H9 (cell line): ENCODE measurements at regions not wholly inside any gene's neighbourhood (a gene's known extent, or its start where the extent isn't known, plus 50 kb on each side); places are given as distances from the start of the nearest gene placed in this dataset.

ENCODE experiments used
- DNase-seq: peaks from one replicate; pipeline ENCODE4 v3.0.0-alpha.2; 2017
- H2AFZ ChIP-seq: one replicate; pipeline ENCODE4 v1.6.1; 2013; ENCODE audit warnings: mild to moderate bottlenecking, low read length, control low read depth, moderate library complexity
- H2AK5ac ChIP-seq: 2 replicates; pipeline ENCODE4 v1.6.1; 2013; ENCODE audit warnings: low read length, control low read depth, mixed read lengths; ENCODE audit not compliant: insufficient read length
- H2BK120ac ChIP-seq: one replicate; pipeline ENCODE4 v1.6.1; 2013; ENCODE audit warnings: low read depth, mild to moderate bottlenecking, low read length, control low read depth, inconsistent platforms; ENCODE audit not compliant: poor library complexity, severe bottlenecking
- H2BK12ac ChIP-seq: 2 replicates; pipeline ENCODE4 v1.6.1; 2013; ENCODE audit warnings: low read length, control low read depth, mixed read lengths, low read depth; ENCODE audit not compliant: insufficient read length
- H2BK15ac ChIP-seq: 2 replicates; pipeline ENCODE4 v1.6.1; 2013; ENCODE audit warnings: low read depth, low read length, control low read depth
- H2BK20ac ChIP-seq: one replicate; pipeline ENCODE4 v1.6.1; 2013; ENCODE audit warnings: low read depth, mild to moderate bottlenecking, low read length, control low read depth, inconsistent platforms; ENCODE audit not compliant: poor library complexity, severe bottlenecking
- H2BK5ac ChIP-seq: 2 replicates; pipeline ENCODE4 v1.6.1; 2013; ENCODE audit warnings: low read length, control low read depth, mixed read lengths; ENCODE audit not compliant: insufficient read length
- H3K14ac ChIP-seq: 2 replicates; pipeline ENCODE4 v1.6.1; 2013; ENCODE audit warnings: low read length, control low read depth; ENCODE audit not compliant: insufficient read depth
- H3K18ac ChIP-seq: 2 replicates; pipeline ENCODE4 v1.6.1; 2013; ENCODE audit warnings: low read depth, mild to moderate bottlenecking, mixed read lengths, low read length, control low read depth; ENCODE audit not compliant: insufficient read length
- H3K23ac ChIP-seq: 2 replicates; pipeline ENCODE4 v1.6.1; 2013; ENCODE audit warnings: low read length, control low read depth, mixed read lengths, low read depth; ENCODE audit not compliant: insufficient read length
- H3K23me2 ChIP-seq: 2 replicates; pipeline ENCODE4 v1.6.1; 2013; ENCODE audit warnings: low read depth, mild to moderate bottlenecking, mixed read lengths, low read length, control low read depth; ENCODE audit not compliant: insufficient read length, poor library complexity, severe bottlenecking
- H3K27ac ChIP-seq: 2 replicates; pipeline ENCODE4 v1.5.1; 2013; ENCODE audit warnings: low read length, control low read depth, mixed read lengths, low read depth; ENCODE audit not compliant: insufficient read length
- H3K27me3 ChIP-seq: 2 replicates; pipeline ENCODE4 v1.6.1; 2013; ENCODE audit warnings: low read length, control low read depth, inconsistent platforms; ENCODE audit not compliant: insufficient read depth
- H3K4ac ChIP-seq: 2 replicates; pipeline ENCODE4 v1.6.1; 2013; ENCODE audit warnings: low read depth, mild to moderate bottlenecking, control low read depth, inconsistent platforms, low read length, moderate library complexity
- H3K4me1 ChIP-seq: 2 replicates; pipeline ENCODE4 v1.6.1; 2013; ENCODE audit warnings: low read length, control low read depth, inconsistent platforms; ENCODE audit not compliant: insufficient read depth
- H3K4me2 ChIP-seq: 2 replicates; pipeline ENCODE4 v1.6.1; 2013; ENCODE audit warnings: low read length, control low read depth, mixed read lengths; ENCODE audit not compliant: insufficient read length, insufficient read depth
- H3K56ac ChIP-seq: 2 replicates; pipeline ENCODE4 v1.6.1; 2013; ENCODE audit warnings: low read depth, mild to moderate bottlenecking, mixed read lengths, low read length, control low read depth; ENCODE audit not compliant: insufficient read length
- H3K79me1 ChIP-seq: 2 replicates; pipeline ENCODE4 v1.6.1; 2013; ENCODE audit warnings: low read depth, mild to moderate bottlenecking, moderate library complexity, low read length, control low read depth, inconsistent platforms; ENCODE audit not compliant: insufficient read depth, poor library complexity, severe bottlenecking
- H3K79me2 ChIP-seq: 2 replicates; pipeline ENCODE4 v1.6.1; 2013; ENCODE audit warnings: low read length, control low read depth, inconsistent platforms; ENCODE audit not compliant: insufficient read depth
- H3K9ac ChIP-seq: 2 replicates; pipeline ENCODE4 v1.6.1; 2013; ENCODE audit warnings: low read length, control low read depth, mixed read lengths; ENCODE audit not compliant: insufficient read length; ENCODE audit errors: extremely low read depth
- H3K9me3 ChIP-seq: one replicate; pipeline ENCODE4 v1.6.1; 2013; ENCODE audit warnings: low read depth, low read length, inconsistent platforms; ENCODE audit not compliant: control insufficient read depth
- H3T11ph ChIP-seq: one replicate; pipeline ENCODE4 v1.6.1; 2013; ENCODE audit warnings: mild to moderate bottlenecking, low read length, control low read depth, inconsistent platforms
- H4K20me1 ChIP-seq: one replicate; pipeline ENCODE4 v1.6.1; 2013; ENCODE audit not compliant: control insufficient read depth, insufficient read length, insufficient read depth
- H4K5ac ChIP-seq: 2 replicates; pipeline ENCODE4 v1.6.1; 2013; ENCODE audit warnings: low read depth, mild to moderate bottlenecking, mixed read lengths, low read length, control low read depth; ENCODE audit not compliant: insufficient read length
- H4K8ac ChIP-seq: replicated peaks from 2 replicates; pipeline ENCODE4 v1.6.1; 2013; ENCODE audit warnings: low read length, control low read depth, mixed read lengths, low read depth; ENCODE audit not compliant: insufficient read length
- H4K91ac ChIP-seq: 2 replicates; pipeline ENCODE4 v1.6.1; 2013; ENCODE audit warnings: low read depth, mild to moderate bottlenecking, moderate library complexity, mixed read lengths, low read length, control low read depth; ENCODE audit not compliant: insufficient read length
- H3K27ac Mint-ChIP-seq, 3 experiments: 2 replicates in 2 of 3; 3 replicates in 1 of 3; pipeline ENCODE4 v1.8.0; 2020 to 2021; ENCODE audit warnings: mixed read lengths in 3 of 3, mild to moderate bottlenecking in 1 of 3, moderate library complexity in 1 of 3
- H3K27me3 Mint-ChIP-seq: 2 replicates; pipeline ENCODE4 v1.8.0; 2021; ENCODE audit warnings: low read depth, mild to moderate bottlenecking, moderate library complexity, mixed read lengths
- H3K36me3 Mint-ChIP-seq, 3 experiments: 2 replicates in 2 of 3; 3 replicates in 1 of 3; pipeline ENCODE4 v1.8.0; 2020 to 2021; ENCODE audit warnings: low read depth in 3 of 3, mixed read lengths in 3 of 3; ENCODE audit not compliant: insufficient read depth in 1 of 3
- H3K4me1 Mint-ChIP-seq, 2 experiments: 2 replicates each; pipeline ENCODE4 v1.8.0; 2020; ENCODE audit warnings: mixed read lengths in 2 of 2
- H3K4me3 Mint-ChIP-seq, 2 experiments: 2 replicates in 1 of 2; 3 replicates in 1 of 2; pipeline ENCODE4 v1.8.0; 2020 to 2021; ENCODE audit warnings: mild to moderate bottlenecking in 2 of 2, mixed read lengths in 2 of 2, moderate library complexity in 1 of 2
- H3K9me3 Mint-ChIP-seq, 2 experiments: 2 replicates in 1 of 2; 3 replicates in 1 of 2; pipeline ENCODE4 v1.8.0; 2020; ENCODE audit warnings: mild to moderate bottlenecking in 2 of 2, mixed read lengths in 2 of 2, moderate library complexity in 1 of 2
- WGBS: extraction: QIAGEN DNeasy Blood & Tissue Kit; methylation state at CpG from one replicate; pipeline ENCODE4 v1.1.7; 2013; ENCODE audit warnings: missing lambda C conversion rate, low lambda C conversion rate, mixed read lengths; ENCODE audit not compliant: insufficient read length; ENCODE audit errors: extremely low coverage; 5-methylcytosine and 5-hydroxymethylcytosine counted together
- TF ChIP-seq, protein P1 (sequence below): fragments of 200-600 bp; sonication (generic); conservative IDR thresholded peaks from 3 replicates; pipeline ENCODE4 v1.8.0; 2021; ENCODE audit warnings: antibody characterized with exemption, mild to moderate bottlenecking

DNA sequence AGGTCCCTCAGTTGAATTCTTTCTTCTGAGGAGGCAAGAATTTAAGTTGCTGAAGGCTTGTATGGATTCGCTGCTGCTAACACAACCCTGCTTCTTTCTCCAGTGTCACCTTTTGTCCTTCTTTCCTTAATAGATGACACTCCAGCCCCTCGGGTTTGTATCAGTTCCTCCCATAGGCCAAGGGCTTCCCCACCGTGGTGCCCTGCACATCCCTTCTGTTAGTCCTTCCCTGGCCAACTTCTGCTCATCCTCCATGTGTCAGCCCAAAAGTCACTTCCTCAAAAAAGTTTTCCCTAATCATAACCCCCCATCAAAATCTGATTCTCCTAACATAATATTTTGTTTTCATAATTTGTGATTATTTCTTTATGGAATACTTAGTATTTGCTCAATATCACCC lies 190.4 kb downstream of the RHOU start:
- Histone ChIP-seq H4K8ac (no peak overlapping the region), H3K14ac (no peak overlapping the region), H3K27me3 (no peaks in the 10 kb centered on the region), H3K23me2 (no peaks in the 10 kb centered on the region), H3K4me2 (no peak overlapping the region), H3K9ac (no peak overlapping the region), H3K18ac (no peak overlapping the region), H3K4ac (no peak overlapping the region), H2BK120ac (no peak overlapping the region), H3K56ac (no peak overlapping the region), H3K79me1 (no peaks in the 10 kb centered on the region), H4K91ac (no peak overlapping the region), H2BK15ac (no peak overlapping the region), H2BK5ac (no peak overlapping the region), H2BK20ac (no peak overlapping the region), H3K79me2 (no peaks in the 10 kb centered on the region), H3K23ac (no peak overlapping the region), H3K27ac (no peak overlapping the region), H2AFZ (no peak overlapping the region), H4K20me1 (no peaks in the 10 kb centered on the region), H3K9me3 (no peaks in the 10 kb centered on the region), H2AK5ac (no peak overlapping the region), H4K5ac (no peak overlapping the region), H2BK12ac (no peak overlapping the region), H3K4me1 (no peaks in the 10 kb centered on the region), H3T11ph (no peak overlapping the region)
- Mint-ChIP-seq H3K9me3 (peaks cover 7 to 13% of the 10 kb centered on the region in 2 experiments), H3K27ac (no peak overlapping the region), H3K4me1 (peaks cover 3 to 5% of the 10 kb centered on the region in 2 experiments; a peak in 3 of 4 replicates), H3K4me3 (no peak overlapping the region), H3K27me3 (peaks cover 9% of the 10 kb centered on the region), H3K36me3 (peaks cover 2 to 14% (median 3%) of the 10 kb centered on the region in 3 experiments; a peak in 6 of 7 replicates)
- no peak for DNase-seq
- TF ChIP-seq, protein P1, sequence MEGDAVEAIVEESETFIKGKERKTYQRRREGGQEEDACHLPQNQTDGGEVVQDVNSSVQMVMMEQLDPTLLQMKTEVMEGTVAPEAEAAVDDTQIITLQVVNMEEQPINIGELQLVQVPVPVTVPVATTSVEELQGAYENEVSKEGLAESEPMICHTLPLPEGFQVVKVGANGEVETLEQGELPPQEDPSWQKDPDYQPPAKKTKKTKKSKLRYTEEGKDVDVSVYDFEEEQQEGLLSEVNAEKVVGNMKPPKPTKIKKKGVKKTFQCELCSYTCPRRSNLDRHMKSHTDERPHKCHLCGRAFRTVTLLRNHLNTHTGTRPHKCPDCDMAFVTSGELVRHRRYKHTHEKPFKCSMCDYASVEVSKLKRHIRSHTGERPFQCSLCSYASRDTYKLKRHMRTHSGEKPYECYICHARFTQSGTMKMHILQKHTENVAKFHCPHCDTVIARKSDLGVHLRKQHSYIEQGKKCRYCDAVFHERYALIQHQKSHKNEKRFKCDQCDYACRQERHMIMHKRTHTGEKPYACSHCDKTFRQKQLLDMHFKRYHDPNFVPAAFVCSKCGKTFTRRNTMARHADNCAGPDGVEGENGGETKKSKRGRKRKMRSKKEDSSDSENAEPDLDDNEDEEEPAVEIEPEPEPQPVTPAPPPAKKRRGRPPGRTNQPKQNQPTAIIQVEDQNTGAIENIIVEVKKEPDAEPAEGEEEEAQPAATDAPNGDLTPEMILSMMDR: no peak
- no CpG with 5 or more reads among the region's 3 CpGs for WGBS
